ENCODE measurements at regions not wholly inside any gene's neighbourhood (a gene's known extent, or its start where the extent isn't known, plus 50 kb on each side); places are given as distances from the start of the nearest gene placed in this dataset.

GRCh38 chr11:82305123-82305522, 428.5 kb downstream of the FAM181B start:
- TF ChIP-seq, protein P1, sequence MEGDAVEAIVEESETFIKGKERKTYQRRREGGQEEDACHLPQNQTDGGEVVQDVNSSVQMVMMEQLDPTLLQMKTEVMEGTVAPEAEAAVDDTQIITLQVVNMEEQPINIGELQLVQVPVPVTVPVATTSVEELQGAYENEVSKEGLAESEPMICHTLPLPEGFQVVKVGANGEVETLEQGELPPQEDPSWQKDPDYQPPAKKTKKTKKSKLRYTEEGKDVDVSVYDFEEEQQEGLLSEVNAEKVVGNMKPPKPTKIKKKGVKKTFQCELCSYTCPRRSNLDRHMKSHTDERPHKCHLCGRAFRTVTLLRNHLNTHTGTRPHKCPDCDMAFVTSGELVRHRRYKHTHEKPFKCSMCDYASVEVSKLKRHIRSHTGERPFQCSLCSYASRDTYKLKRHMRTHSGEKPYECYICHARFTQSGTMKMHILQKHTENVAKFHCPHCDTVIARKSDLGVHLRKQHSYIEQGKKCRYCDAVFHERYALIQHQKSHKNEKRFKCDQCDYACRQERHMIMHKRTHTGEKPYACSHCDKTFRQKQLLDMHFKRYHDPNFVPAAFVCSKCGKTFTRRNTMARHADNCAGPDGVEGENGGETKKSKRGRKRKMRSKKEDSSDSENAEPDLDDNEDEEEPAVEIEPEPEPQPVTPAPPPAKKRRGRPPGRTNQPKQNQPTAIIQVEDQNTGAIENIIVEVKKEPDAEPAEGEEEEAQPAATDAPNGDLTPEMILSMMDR (IDR thresholded peaks at IDR 0.05): no peak
- TF ChIP-seq POLR2AphosphoS5 (IDR thresholded peaks at IDR 0.05): no peak
- TF ChIP-seq POLR2A (IDR thresholded peaks at IDR 0.05): no peak
